GM21367 (cell line): ENCODE measurements at regions not wholly inside any gene's neighbourhood (a gene's known extent, or its start where the extent isn't known, plus 50 kb on each side); places are given as distances from the start of the nearest gene placed in this dataset.
A peak's percentile ranks its signal among the peaks of the same experiment; 100 is the strongest.

Experiments used
- ATAC-seq: cut with Tn5 transposase; IDR thresholded peaks from one replicate; pipeline ENCODE4 v1.9.1; 2021; ENCODE audit not compliant: unreplicated experiment

GRCh38 chr10:4535521-4535920 lies 290.5 kb upstream of the AKR1E2 start:
- ATAC-seq, result no peak

DNA sequence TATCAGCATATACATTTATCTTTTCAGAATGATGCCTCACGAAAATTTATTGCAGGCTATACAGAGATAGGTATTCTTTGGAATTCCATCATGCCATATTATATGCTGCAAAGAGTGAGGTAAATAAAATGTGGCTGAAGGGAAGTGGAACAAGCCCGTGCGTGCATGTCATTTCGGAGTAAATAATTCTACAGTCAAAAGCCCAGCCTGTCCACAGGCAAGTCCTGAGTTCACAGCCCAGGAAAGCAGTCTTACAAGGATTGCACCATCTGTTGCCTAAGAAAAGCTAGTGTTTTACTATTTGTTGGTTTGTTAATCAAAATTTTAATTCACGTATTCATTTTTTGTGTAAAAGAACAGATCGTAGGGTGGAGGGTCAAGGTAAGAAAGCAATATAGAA lies 292.4 kb upstream of the AKR1E2 start:
- no peak for ATAC-seq

DNA sequence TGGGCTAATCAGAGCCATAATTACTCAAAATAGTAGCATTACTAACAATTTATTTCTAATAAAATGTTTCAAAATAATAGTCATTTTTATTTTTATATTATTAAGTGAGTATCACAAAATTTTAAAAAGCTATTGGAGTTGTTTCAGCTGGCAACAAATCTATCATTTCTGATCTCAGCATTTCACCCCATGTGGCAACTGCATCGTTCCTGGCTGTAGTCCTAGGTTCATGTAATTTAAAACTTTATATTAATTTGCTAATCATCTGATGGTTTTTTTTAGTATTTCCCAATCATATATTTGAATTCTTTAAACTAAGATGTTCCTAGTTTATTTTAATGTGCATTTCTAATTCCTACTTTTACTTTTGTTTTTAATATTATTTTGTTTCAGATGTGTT lies 293.0 kb upstream of the AKR1E2 start:
- no peak for ATAC-seq

GRCh38 chr10:4532467-4532866 lies 293.5 kb upstream of the AKR1E2 start:
- no peak for ATAC-seq

DNA sequence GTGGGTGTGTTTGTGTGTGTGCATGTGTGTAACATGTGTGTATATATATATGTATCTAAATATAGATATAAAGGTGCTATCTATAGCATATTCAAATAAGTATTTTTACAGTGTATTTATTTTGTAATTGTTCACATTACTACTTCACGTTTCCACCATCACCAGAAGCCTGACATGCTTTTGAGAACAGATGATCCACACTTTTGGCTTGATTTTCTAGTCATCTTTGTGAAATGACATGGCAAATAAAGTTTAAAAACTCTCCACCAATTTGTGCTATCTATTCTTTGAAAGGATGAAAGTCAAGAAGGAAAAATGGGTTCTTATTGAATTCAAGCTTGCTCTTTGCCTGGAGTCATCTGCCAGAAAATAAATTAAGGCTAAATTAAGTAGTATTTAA lies 294.0 kb upstream of the AKR1E2 start:
- ATAC-seq, result no peak

DNA sequence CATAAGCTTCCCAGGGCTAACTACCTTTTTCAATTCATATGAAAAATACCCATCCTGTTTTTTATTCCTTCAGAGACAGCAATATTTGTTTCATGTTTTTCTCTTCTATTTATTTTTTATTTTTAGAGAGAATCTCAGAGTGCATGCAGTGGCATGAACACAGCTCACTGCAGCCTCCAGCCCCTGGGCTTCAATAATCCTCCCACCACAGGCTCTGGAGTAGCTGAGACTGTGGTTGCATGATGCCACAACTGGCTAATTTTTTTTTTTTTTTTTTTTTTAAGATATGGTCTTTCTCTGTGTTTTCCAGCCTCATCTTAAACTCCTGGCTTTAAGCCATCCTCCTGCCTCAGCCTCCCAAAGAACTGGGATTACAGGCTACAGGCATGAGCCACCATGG lies 296.7 kb upstream of the AKR1E2 start:
- ATAC-seq, result no peak

DNA sequence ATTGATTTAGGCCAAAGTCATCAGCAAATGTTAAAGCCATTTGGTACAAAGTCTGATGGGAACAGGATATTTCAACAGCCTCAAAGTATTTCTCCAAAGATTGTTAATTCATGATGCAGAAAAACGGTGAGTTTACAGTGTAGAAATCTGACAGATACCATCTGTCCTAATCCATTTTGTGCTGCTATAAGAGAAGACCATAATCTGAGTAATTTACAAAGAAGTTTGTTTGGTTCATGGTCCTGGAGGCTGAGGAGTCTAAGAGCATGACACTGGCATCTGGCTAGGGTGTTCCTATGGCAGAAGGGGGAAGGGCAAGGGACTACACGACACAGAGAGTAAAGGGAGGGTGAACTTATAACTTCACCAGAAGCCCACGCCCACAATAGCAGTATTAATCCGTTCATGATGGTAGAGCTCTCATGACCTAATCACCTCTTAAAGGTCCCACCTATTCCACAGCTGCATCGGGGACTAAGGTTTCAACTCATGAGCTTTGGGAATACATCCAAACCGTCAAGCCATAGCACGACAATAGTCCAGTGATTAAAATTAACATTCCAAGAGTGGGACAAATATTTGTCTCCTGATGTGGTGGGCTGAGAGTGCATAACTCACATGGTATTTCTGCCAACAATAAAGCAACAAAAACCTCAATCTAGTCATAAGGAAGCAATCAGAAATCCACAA lies 298.6 kb upstream of the AKR1E2 start:
- no peak for ATAC-seq

- ATAC-seq, result no peak
Observed at GRCh38 chr10:4526311-4526731, 299.7 kb upstream of the AKR1E2 start.

GRCh38 chr10:4525103-4525502 lies 300.9 kb upstream of the AKR1E2 start:
- ATAC-seq, result no peak

- peak; percentile 84 for ATAC-seq
Observed at GRCh38 chr10:4522296-4523000, 303.6 kb upstream of the AKR1E2 start.

GRCh38 chr10:4519658-4520402 lies 306.2 kb upstream of the AKR1E2 start:
- no peak for ATAC-seq

GRCh38 chr10:4517746-4518145 lies 308.3 kb upstream of the AKR1E2 start:
- ATAC-seq, result no peak

DNA sequence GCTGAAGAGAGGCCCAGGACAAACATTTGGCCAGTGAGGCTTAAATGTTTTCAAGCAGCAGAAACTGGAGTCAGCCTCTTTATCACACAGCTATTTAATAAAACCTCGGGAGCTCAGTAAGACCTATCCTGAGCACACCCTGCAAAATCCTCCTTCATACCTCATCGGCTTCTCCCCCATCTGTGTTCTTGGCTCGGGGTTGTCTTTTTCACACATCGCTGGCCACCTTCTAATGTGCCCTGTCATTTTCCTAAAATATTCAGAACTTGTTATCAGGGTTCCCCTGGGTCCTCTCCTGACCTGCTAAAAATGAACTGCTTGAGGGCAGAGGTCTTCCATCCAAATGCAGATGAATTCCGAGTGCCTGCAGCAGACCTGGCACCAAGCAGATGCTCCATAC lies 310.3 kb upstream of the AKR1E2 start:
- ATAC-seq, result no peak

DNA sequence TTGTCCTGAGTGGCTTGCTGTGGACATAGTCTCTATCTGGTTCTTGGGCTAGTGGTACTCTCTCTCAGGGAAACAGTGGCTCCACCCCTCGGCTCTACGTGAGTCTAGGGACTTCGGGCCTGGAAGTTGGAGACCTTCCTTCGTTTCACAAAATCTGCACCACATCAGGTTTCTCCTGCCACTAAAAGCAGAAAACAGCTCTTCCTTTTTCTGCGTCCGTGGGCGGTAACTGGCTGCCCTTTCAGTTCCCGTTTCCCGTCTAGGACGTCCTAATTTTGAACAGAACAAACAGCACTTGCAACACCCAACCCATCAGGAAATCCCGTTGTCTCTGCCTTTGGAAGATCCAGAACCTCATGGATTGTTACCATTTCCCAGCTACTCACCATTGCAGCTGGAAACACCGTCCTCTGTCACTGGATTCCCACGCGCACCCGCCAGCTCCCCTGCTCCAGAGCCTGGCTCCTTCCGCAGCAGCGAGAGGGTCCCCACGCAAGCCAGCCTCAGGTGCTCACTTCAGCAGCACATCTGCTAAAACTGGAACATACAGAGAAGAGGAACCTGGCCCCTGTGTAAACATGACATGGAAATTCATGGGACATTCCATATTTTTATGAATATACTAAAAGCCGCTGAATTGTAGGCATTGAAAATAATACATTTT lies 311.4 kb upstream of the AKR1E2 start:
- ATAC-seq, result peak; percentile 71

DNA sequence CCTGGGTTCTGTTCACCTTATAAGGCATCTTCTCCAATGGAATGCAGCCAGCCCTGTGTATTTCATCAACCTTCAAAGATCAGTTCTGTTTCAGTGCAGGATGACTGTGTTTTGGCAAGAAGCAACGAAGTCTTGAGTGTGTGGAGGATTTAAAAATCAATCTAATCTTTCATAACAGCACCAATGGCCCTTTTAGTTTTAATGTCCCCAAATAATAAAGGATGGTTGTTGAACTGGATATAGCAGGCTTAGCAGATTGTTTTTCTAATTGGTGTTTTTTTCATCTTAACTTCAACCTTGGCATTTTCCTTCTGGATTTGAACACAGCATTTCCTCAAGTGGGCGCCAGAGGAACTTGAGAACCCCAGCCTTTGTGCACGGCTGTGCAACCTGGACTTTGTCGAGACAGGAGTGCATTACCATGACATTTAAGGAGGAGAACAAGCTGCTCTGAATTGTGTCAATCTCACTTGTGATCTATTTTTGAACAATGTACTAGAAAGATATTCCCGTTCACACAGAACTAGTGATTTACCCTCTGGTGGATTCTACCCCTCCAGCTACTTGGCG lies 313.3 kb upstream of the AKR1E2 start:
- no peak for ATAC-seq

GRCh38 chr10:4512196-4512595 lies 313.8 kb upstream of the AKR1E2 start:
- ATAC-seq, result no peak

GRCh38 chr10:4511509-4511908 lies 314.5 kb upstream of the AKR1E2 start:
- no peak for ATAC-seq

DNA sequence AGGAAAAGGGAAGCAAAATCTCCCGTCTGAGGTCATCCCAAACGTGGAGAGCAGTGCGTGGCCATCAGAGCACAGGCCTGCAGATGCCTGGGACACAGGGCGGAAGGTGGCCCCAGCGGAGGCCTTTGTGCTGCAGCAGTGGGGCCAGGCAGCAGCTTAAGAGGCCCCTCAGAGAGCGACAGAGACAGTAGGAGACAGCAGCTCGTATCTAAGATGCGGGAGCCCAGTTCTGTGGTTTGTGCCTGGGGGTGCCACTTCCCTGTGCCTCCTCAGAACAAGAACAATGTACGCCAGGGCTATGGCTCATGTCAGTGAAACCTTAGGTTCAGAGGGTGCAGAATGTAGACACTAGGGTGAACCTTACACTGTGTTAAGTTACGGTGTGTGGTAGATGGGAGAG lies 316.6 kb upstream of the AKR1E2 start:
- ATAC-seq, result no peak

GRCh38 chr10:4506095-4506494 lies 319.9 kb upstream of the AKR1E2 start:
- no peak for ATAC-seq

- no peak for ATAC-seq
Observed at GRCh38 chr10:4504550-4504949, 321.5 kb upstream of the AKR1E2 start.

DNA sequence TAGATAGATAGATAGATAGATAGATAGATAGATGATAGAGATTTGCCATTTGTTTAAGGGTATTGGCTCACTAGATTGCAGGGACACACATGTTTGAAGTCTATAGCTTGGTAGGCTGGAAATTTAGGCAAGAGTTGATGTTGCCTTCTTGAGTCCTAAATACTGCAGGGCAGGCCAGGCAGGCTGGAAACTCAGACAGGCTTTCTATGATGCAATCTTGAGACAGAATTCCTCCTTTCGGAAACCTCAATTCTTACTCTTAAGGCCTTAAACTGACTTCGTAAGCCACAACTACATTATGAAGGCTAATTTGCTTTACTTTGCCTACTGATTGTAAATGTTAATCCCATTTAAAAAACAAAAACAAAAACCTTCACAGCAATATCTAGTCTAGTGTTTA lies 322.9 kb upstream of the AKR1E2 start:
- ATAC-seq, result no peak
